H1 (cell line): ENCODE measurements at regions not wholly inside any gene's neighbourhood (a gene's known extent, or its start where the extent isn't known, plus 50 kb on each side); places are given as distances from the start of the nearest gene placed in this dataset.

Experiments used
- CBX5 ChIP-seq: fragments of 300-800, 300-1000 bp; sonication (generic); IDR thresholded peaks from 2 replicates; pipeline ENCODE4 v1.7.1; 2016; ENCODE audit warnings: antibody characterized with exemption, low read length, low read depth
- EZH2 ChIP-seq: fragments of 200-600 bp; sonication (generic); IDR thresholded peaks from 2 replicates; pipeline ENCODE4 v1.7.1; 2012; ENCODE audit warnings: low read depth, mild to moderate bottlenecking, moderate library complexity, low read length, inconsistent platforms; ENCODE audit not compliant: severe bottlenecking
- HDAC6 ChIP-seq: IDR thresholded peaks from one replicate; pipeline ENCODE4 v1.7.1; 2012; ENCODE audit warnings: low read depth, mild to moderate bottlenecking, inconsistent platforms, low read length, moderate library complexity
- KDM4A ChIP-seq: IDR thresholded peaks from one replicate; pipeline ENCODE4 v1.7.1; 2012; ENCODE audit warnings: low read depth, mild to moderate bottlenecking, moderate library complexity, low read length, inconsistent platforms; ENCODE audit not compliant: severe bottlenecking
- NRF1 ChIP-seq: IDR thresholded peaks from 2 replicates; pipeline ENCODE4 v1.6.1; 2011; ENCODE audit warnings: mild to moderate bottlenecking, low read depth, low read length, improper control_type of control experiment
- RNF2 ChIP-seq: fragments of 200-900, 300-1000 bp; sonication (generic); IDR thresholded peaks from 2 replicates; pipeline ENCODE4 v1.7.1; 2016; ENCODE audit warnings: borderline replicate concordance, low read depth, mild to moderate bottlenecking, antibody characterized with exemption, low read length; ENCODE audit not compliant: poor library complexity, severe bottlenecking; ENCODE audit errors: missing control alignments
- ZNF274 ChIP-seq: IDR thresholded peaks from 2 replicates; pipeline ENCODE4 v1.7.0; 2012; ENCODE audit warnings: low read length, borderline replicate concordance; ENCODE audit errors: extremely low read depth
- TF ChIP-seq, protein P1 (sequence below), 3 experiments: IDR thresholded peaks; 1 replicate in 2 of 3; 2 replicates in 1 of 3; pipeline versions ENCODE4 v1.5.1 to v1.6.1; 2011; ENCODE audit warnings: low read length in 3 of 3, mild to moderate bottlenecking in 3 of 3, inconsistent platforms in 2 of 3, low read depth in 1 of 3, moderate library complexity in 1 of 3; ENCODE audit not compliant: insufficient read depth in 1 of 3; ENCODE audit errors: control extremely low read depth in 1 of 3

DNA sequence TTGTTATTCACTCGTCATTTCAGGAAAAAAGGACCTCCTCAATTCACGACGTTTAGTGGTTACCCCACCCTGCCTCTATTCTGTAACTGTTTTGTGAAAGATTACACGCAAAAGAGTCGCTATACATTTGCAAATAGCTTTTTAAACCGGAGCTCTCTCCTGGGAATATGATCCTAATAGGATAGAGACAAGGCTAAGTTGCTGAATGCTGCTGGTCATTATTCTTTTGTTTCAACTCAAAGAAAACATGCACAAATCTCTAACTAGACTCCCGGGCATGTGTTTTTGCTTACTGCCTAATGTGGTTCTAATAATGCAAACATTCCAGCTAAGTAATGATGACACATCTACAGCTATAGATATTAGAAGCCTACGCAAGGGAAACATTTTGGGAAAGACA, 214.6 kb upstream of the MDFIC2 start:
- TF ChIP-seq RNF2 (no peak), HDAC6 (no peak), NRF1 (no peak), KDM4A (no peak), CBX5 (no peak), EZH2 (no peak), ZNF274 (no peak)
- TF ChIP-seq, protein P1, sequence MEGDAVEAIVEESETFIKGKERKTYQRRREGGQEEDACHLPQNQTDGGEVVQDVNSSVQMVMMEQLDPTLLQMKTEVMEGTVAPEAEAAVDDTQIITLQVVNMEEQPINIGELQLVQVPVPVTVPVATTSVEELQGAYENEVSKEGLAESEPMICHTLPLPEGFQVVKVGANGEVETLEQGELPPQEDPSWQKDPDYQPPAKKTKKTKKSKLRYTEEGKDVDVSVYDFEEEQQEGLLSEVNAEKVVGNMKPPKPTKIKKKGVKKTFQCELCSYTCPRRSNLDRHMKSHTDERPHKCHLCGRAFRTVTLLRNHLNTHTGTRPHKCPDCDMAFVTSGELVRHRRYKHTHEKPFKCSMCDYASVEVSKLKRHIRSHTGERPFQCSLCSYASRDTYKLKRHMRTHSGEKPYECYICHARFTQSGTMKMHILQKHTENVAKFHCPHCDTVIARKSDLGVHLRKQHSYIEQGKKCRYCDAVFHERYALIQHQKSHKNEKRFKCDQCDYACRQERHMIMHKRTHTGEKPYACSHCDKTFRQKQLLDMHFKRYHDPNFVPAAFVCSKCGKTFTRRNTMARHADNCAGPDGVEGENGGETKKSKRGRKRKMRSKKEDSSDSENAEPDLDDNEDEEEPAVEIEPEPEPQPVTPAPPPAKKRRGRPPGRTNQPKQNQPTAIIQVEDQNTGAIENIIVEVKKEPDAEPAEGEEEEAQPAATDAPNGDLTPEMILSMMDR (IDR thresholded peaks at IDR 0.05; ENCODE audit: control extremely low read depth in 1 of 3, insufficient read depth in 1 of 3, low read depth in 1 of 3, low read length in 3 of 3): no peak
